ENCODE measurements at regions not wholly inside any gene's neighbourhood (a gene's known extent, or its start where the extent isn't known, plus 50 kb on each side); places are given as distances from the start of the nearest gene placed in this dataset.
A peak's percentile ranks its signal among the peaks of the same experiment; 100 is the strongest.

GRCh38 chr7:33757563-33758165 lies 147.7 kb upstream of the BMPER start:
- peak; percentile 38 for DNase-seq

GRCh38 chr7:33760146-33760545 lies 145.2 kb upstream of the BMPER start:
- DNase-seq = no peak

GRCh38 chr7:33760834-33761233 lies 144.5 kb upstream of the BMPER start:
- no peak for DNase-seq

GRCh38 chr7:33761449-33762080 lies 143.8 kb upstream of the BMPER start:
- DNase-seq = no peak

- no peak for DNase-seq
These were observed 143.0 kb upstream of the BMPER start for GRCh38 chr7:33762151-33762910.

- no peak for DNase-seq
These were observed 142.4 kb upstream of the BMPER start for GRCh38 chr7:33762911-33763306.

GRCh38 chr7:33764752-33765451 lies 140.4 kb upstream of the BMPER start:
- DNase-seq = no peak

GRCh38 chr7:33766405-33766804 lies 138.9 kb upstream of the BMPER start:
- DNase-seq = no peak

GRCh38 chr7:33769930-33770329 lies 135.4 kb upstream of the BMPER start:
- no peak for DNase-seq

- no peak for DNase-seq
These were observed 134.8 kb upstream of the BMPER start for GRCh38 chr7:33770576-33770975.

GRCh38 chr7:33771422-33771821 lies 133.9 kb upstream of the BMPER start:
- no peak for DNase-seq

- no peak for DNase-seq
These were observed 132.3 kb upstream of the BMPER start for GRCh38 chr7:33773053-33773452.

GRCh38 chr7:33774762-33775523 lies 130.4 kb upstream of the BMPER start:
- no peak for DNase-seq

- no peak for DNase-seq
These were observed 129.5 kb upstream of the BMPER start for GRCh38 chr7:33775790-33776189.

- DNase-seq = no peak
These were observed 128.6 kb upstream of the BMPER start for GRCh38 chr7:33776788-33777187.

GRCh38 chr7:33778195-33778594 lies 127.1 kb upstream of the BMPER start:
- no peak for DNase-seq

- DNase-seq = no peak
These were observed 126.1 kb upstream of the BMPER start for GRCh38 chr7:33779216-33779615.

- DNase-seq = no peak
These were observed 124.2 kb upstream of the BMPER start for GRCh38 chr7:33781167-33781566.

GRCh38 chr7:33781796-33782195 lies 123.5 kb upstream of the BMPER start:
- DNase-seq = no peak

GRCh38 chr7:33784000-33784399 lies 121.3 kb upstream of the BMPER start:
- no peak for DNase-seq

- no peak for DNase-seq
These were observed 116.8 kb upstream of the BMPER start for GRCh38 chr7:33788531-33788930.

GRCh38 chr7:33789871-33790630 lies 115.3 kb upstream of the BMPER start:
- no peak for DNase-seq
